ENCODE measurements at regions not wholly inside any gene's neighbourhood (a gene's known extent, or its start where the extent isn't known, plus 50 kb on each side); places are given as distances from the start of the nearest gene placed in this dataset.

DNA sequence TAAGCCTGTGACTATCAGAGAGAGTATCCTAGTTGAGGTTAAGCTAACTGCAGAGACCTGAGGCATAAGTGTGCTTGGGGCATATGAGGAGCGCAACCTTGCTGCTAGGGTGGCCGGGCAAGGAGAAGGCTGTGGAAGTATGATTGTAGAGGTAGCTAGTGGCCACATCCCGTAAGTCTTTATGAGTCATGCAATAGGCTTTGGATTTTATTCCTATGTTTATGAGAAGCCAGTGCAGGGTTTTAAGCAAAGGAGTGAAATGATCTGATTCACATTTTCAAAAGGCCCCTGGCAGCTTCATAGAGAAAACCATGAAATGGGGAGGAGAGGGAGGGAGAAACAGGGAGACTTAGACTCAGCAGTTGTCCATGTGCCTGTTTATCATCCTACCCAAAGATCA lies 92.1 kb upstream of the WDFY3 start:
- H2AFZ ChIP-seq (ENCODE audit: low read depth, low read length), result no peak overlapping the region
- FAIRE-seq (no peak), ATAC-seq (no peak), DNase-seq (ENCODE audit: extremely low read depth in 1 of 4, low spot score in 3 of 4) (no peak)
- no peak overlapping the region for H3K9ac ChIP-seq (ENCODE audit: insufficient read depth in 1 of 2, low read depth in 2 of 2, low read length in 2 of 2)
- ChIA-PET POLR2A (no interaction called here), CTCF (ENCODE audit: low intra/inter-chr PET ratio) (no interaction called here)
- TF ChIP-seq, protein P1, sequence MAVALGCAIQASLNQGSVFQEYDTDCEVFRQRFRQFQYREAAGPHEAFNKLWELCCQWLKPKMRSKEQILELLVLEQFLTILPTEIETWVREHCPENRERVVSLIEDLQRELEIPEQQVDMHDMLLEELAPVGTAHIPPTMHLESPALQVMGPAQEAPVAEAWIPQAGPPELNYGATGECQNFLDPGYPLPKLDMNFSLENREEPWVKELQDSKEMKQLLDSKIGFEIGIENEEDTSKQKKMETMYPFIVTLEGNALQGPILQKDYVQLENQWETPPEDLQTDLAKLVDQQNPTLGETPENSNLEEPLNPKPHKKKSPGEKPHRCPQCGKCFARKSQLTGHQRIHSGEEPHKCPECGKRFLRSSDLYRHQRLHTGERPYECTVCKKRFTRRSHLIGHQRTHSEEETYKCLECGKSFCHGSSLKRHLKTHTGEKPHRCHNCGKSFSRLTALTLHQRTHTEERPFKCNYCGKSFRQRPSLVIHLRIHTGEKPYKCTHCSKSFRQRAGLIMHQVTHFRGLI (CRISPR knock-in tag; IDR thresholded peaks at IDR 0.05), result no peak
- TF ChIP-seq PYGO2 (tag; IDR thresholded peaks at IDR 0.05), result no peak
- no peak for TF ChIP-seq TCF3 (CRISPR knock-in tag; IDR thresholded peaks at IDR 0.05)
- no peak for TF ChIP-seq ZNF408 (CRISPR knock-in tag; IDR thresholded peaks at IDR 0.05; ENCODE audit: low read depth)
- TF ChIP-seq MXI1 (IDR thresholded peaks at IDR 0.05; ENCODE audit: low read depth, low read length), result no peak
- TF ChIP-seq ZKSCAN1 (IDR thresholded peaks at IDR 0.05; ENCODE audit: low read depth, low read length), result no peak
- no peak for TF ChIP-seq SMC3 (conservative IDR thresholded peaks at IDR 0.05; ENCODE audit: insufficient read depth, low read depth, low read length)
- no peak for TF ChIP-seq FOS (IDR thresholded peaks at IDR 0.05; ENCODE audit: extremely low read depth, insufficient read length)
- TF ChIP-seq HNRNPUL1 (IDR thresholded peaks at IDR 0.05; ENCODE audit: low read length), result no peak
- TF ChIP-seq ZNF347 (CRISPR knock-in tag; IDR thresholded peaks at IDR 0.05; ENCODE audit: low read depth), result no peak
- H3K9me3 ChIP-seq (replicated peaks; ENCODE audit: control insufficient read depth, insufficient read depth, low read depth, low read length), result no peaks in the 10 kb centered on the region
- in situ Hi-C loops (cut with MboI), result no loop called here
- H3K27ac ChIP-seq (ENCODE audit: extremely low read depth, low read depth, low read length), result no peak overlapping the region
- H3K4me2 ChIP-seq (ENCODE audit: insufficient read depth, low read length), result no peak overlapping the region
- H3K79me2 ChIP-seq (ENCODE audit: control insufficient read depth, insufficient read depth, low read length), result no peaks in the 10 kb centered on the region
- no peak overlapping the region for H3K4me3 ChIP-seq
- no peaks in the 10 kb centered on the region for H3K4me1 ChIP-seq (replicated peaks in 1 of 2; ENCODE audit: control insufficient read depth in 2 of 2, insufficient read depth in 2 of 2, low read length in 2 of 2)
- intact Hi-C loops (cut with micrococcal nuclease), result no loop called here
- 0% methylated on average over 3 of the region's 3 CpGs for WGBS (ENCODE audit: insufficient coverage, low coverage, missing lambda C conversion rate)
- no peaks in the 10 kb centered on the region for H3K27me3 ChIP-seq (ENCODE audit: control insufficient read depth in 2 of 2, insufficient read depth in 2 of 2, low read length in 2 of 2)
- H4K20me1 ChIP-seq (replicated peaks; ENCODE audit: control insufficient read depth, insufficient read depth, low read length), result no peaks in the 10 kb centered on the region
- H3K36me3 ChIP-seq (ENCODE audit: control insufficient read depth, insufficient read depth, low read length), result no peaks in the 10 kb centered on the region
- no peaks in the 10 kb centered on the region for H3K9me1 ChIP-seq (ENCODE audit: control insufficient read depth, insufficient read depth, low read length)
- BruUV-seq (replicated peaks), result no TSS peak

Data from K562 (cell line).